Erythroblast (primary cell): ENCODE measurements at regions not wholly inside any gene's neighbourhood (a gene's known extent, or its start where the extent isn't known, plus 50 kb on each side); places are given as distances from the start of the nearest gene placed in this dataset.

Source experiments
- DNase-seq, 2 experiments: peaks; one replicate each; lab custom pipeline; 2025; lab: John Stamatoyannopoulos, UW
- GATA1 ChIP-seq: IDR thresholded peaks from 2 replicates; pipeline ENCODE4 v1.6.1; 2011; ENCODE audit warnings: low read depth, mild to moderate bottlenecking, control low read depth, low read length, moderate library complexity
- POLR2A ChIP-seq: IDR thresholded peaks from 2 replicates; pipeline ENCODE4 v1.6.1; 2011; ENCODE audit warnings: mild to moderate bottlenecking, low read length

GRCh38 chr12:24111616-24112015, 162.1 kb upstream of the SOX5 start:
- DNase-seq, result no peak
- TF ChIP-seq GATA1 (no peak), POLR2A (no peak)

DNA sequence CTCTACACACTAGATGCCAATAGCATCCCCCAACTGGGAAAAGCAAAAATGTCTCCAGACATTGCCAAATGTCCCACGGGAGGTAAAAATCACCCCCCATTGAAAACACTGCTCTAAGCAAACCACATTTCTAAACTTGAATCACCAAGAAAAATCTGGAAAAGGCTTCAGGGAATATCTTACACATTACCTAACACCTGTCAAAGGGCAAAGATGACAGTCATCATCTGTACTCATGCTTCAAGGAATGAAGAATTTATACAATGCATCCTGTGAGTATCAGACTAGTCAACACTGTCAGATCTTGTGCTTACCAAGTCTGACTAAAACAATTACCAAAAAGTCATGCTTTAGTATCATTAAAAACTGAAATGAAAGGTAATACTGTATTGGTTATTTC, 161.6 kb upstream of the SOX5 start:
- TF ChIP-seq GATA1 (no peak), POLR2A (no peak)
- DNase-seq, result no peak

GRCh38 chr12:24109381-24110039, 160.0 kb upstream of the SOX5 start:
- DNase-seq, result peak in 1 of 2 experiments; percentile 2
- TF ChIP-seq GATA1 (no peak), POLR2A (no peak)

- TF ChIP-seq GATA1 (no peak), POLR2A (no peak)
- no peak for DNase-seq
Measured at GRCh38 chr12:24102676-24103075, 153.2 kb upstream of the SOX5 start.

- DNase-seq, result no peak
- TF ChIP-seq GATA1 (no peak), POLR2A (no peak)
Measured at GRCh38 chr12:24099576-24099975, 150.1 kb upstream of the SOX5 start.

GRCh38 chr12:24095245-24095644, 145.8 kb upstream of the SOX5 start:
- no peak for TF ChIP-seq POLR2A
- no peak for TF ChIP-seq GATA1

DNA sequence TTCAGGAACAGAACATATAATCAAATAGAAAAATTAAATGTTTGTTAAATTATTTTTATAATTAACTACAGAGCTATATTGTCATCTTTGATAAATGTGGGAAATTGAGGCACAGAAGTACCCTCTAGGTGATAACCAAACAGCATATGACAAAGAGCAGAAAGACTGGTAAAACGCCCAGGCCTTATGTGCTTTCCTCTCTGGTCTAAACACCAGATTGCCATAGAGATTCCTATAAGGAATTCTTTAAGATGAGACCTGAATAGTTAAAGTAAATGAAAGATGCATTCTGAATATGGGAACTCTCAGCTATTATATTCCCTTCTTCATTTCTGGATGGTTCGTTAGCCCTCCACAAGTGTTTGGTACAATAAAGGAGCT, 140.0 kb upstream of the SOX5 start:
- DNase-seq, result no peak
- TF ChIP-seq GATA1 (no peak), POLR2A (no peak)

More at GRCh38 chr12:24095245-24095644, 145.8 kb upstream of the SOX5 start:
- DNase-seq, result no peak

GRCh38 chr12:24088751-24089509, 139.5 kb upstream of the SOX5 start:
- TF ChIP-seq POLR2A (no peak), GATA1 (no peak)
- no peak for DNase-seq

DNA sequence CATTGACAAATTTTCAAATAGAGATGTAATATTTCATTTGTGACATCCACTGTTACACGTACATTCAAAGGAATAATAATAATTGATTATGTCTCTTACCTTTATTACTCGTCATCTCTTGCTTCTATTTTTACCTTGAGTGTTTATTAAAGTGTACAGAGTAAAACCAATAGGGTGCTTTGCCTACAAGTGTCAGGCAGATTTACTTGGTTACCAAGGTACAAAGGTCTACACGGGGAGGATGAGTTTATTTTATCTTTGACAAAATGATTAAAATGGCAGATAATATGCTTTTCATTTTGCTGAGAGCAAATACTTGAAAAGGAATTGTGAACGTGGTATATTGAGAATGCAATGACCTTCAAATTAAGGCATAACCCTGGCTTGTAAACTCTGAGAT, 137.8 kb upstream of the SOX5 start:
- TF ChIP-seq POLR2A (no peak), GATA1 (no peak)

DNA sequence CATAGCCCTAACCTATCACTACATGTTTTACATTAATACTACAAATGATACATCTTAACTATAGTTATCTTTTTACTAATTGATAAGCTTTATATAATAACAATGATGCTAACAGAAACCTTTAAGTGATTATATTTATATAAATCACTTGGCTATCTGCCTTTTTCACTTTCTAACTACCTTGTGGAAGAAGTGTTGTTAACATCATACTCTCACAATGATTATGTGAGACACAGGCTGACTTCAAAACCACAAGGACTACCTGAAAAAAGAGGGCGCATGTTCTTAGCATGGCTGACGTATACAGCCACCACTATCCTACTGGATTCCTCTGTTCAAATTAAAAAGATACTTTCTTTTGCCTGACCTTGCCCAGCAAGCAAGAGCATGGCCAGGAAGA, 135.3 kb upstream of the SOX5 start:
- no peak for TF ChIP-seq GATA1
- no peak for TF ChIP-seq POLR2A
- DNase-seq, result no peak

More for the DNA sequence above, 137.8 kb upstream of the SOX5 start:
- DNase-seq, result no peak

DNA sequence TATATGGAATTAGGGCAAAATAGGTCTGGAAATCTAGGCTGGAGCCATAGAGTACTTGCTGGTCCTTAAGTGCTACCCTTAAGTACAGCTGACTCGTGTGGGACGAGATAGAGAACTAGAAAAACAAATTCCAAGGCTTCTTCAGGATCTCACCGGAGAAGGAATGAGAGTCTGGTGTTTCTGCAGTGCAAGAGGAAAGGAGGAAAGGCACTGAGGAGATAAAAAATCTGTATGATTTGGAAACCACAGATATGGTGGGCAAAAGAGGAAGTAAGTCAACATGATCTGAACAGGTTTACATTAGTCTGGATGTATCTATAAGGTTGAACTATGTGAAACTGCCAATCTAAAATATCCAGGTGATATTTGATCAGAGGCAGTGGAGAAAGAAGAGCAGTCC, 134.4 kb upstream of the SOX5 start:
- DNase-seq, result no peak
- TF ChIP-seq GATA1 (no peak), POLR2A (no peak)

- no peak for DNase-seq
- TF ChIP-seq POLR2A (no peak), GATA1 (no peak)
Measured at GRCh38 chr12:24081606-24082005, 132.1 kb upstream of the SOX5 start.

DNA sequence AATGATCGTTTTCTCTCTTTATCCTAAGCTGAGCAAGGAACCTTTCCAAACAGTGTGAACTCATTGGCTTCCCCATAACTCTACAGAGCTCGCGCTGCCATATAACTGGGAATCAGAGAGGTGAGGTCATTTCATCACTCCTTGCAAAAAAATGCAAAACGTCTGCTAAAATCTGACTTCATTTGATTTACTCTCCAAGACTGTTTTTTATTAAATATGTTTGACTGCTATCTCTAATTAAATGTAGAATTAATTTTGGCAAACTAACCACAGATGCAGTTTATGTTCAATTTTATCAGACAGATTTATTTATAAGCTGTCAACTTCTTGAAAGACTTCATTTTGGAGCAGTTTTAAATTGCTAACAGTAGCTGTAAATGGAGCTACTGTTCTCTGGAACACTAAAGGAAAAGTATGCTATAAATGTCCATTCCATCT, 131.6 kb upstream of the SOX5 start:
- no peak for DNase-seq
- TF ChIP-seq POLR2A (no peak), GATA1 (no peak)

- TF ChIP-seq POLR2A (no peak), GATA1 (no peak)
- no peak for DNase-seq
Measured at GRCh38 chr12:24080465-24080864, 131.0 kb upstream of the SOX5 start.
